Liver (tissue), 8 donors: ENCODE measurements at regions not wholly inside any gene's neighbourhood (a gene's known extent, or its start where the extent isn't known, plus 50 kb on each side); places are given as distances from the start of the nearest gene placed in this dataset.

Experiments
- DNase-seq: peaks from one replicate; pipeline ENCODE4 v3.0.0-alpha.2; 2017; ENCODE audit warnings: low spot score
- H3K27ac ChIP-seq, 2 donors: one replicate each; pipeline ENCODE4 v1.7.0; 2013; ENCODE audit warnings: inconsistent platforms in 2 of 2, low read length in 2 of 2, control low read depth in 1 of 2, low read depth in 1 of 2, mild to moderate bottlenecking in 1 of 2
- H3K27me3 ChIP-seq, 4 donors: one replicate each; pipeline versions ENCODE4 v1.6.1 to v1.7.0; 2013; ENCODE audit warnings: low read length in 3 of 4, inconsistent platforms in 1 of 4, mild to moderate bottlenecking in 1 of 4, moderate library complexity in 1 of 4; ENCODE audit not compliant: control insufficient read depth in 4 of 4, insufficient read depth in 4 of 4
- H3K36me3 ChIP-seq, 4 donors: one replicate each; pipeline versions ENCODE4 v1.6.1 to v1.7.0; 2013; ENCODE audit warnings: low read length in 3 of 4, mild to moderate bottlenecking in 3 of 4, low read depth in 1 of 4, moderate library complexity in 1 of 4; ENCODE audit not compliant: control insufficient read depth in 4 of 4, insufficient read depth in 3 of 4
- H3K4me1 ChIP-seq, 4 donors: one replicate each; pipeline versions ENCODE4 v1.6.1 to v1.7.0; 2013; ENCODE audit warnings: low read length in 3 of 4, mild to moderate bottlenecking in 3 of 4, moderate library complexity in 1 of 4; ENCODE audit not compliant: control insufficient read depth in 4 of 4, insufficient read depth in 4 of 4
- H3K4me3 ChIP-seq, 3 donors: one replicate each; pipeline versions ENCODE4 v1.6.1 to v1.7.0; 2013; ENCODE audit warnings: low read length in 3 of 3, control low read depth in 1 of 3, low read depth in 1 of 3, mild to moderate bottlenecking in 1 of 3
- H3K9ac ChIP-seq, 2 donors: one replicate each; pipeline ENCODE4 v1.7.0; 2013; ENCODE audit warnings: low read length in 2 of 2, mild to moderate bottlenecking in 2 of 2, moderate library complexity in 2 of 2, control low read depth in 1 of 2, low read depth in 1 of 2
- H3K9me3 ChIP-seq, 4 donors: one replicate each; pipeline versions ENCODE4 v1.6.1 to v1.7.0; 2013; ENCODE audit warnings: low read length in 3 of 4; ENCODE audit not compliant: control insufficient read depth in 4 of 4
- CTCF ChIP-seq: fragments of 150-350 bp; IDR thresholded peaks from 2 replicates; pipeline ENCODE4 v1.5.1; 2017; ENCODE audit warnings: improper control_type of control experiment, low read depth, low read length; ENCODE audit not compliant: missing input control
- FOXA1 ChIP-seq: IDR thresholded peaks from 2 replicates; pipeline ENCODE4 v1.6.1; 2016; ENCODE audit warnings: antibody characterized with exemption
- HNF4G ChIP-seq: IDR thresholded peaks from 2 replicates; pipeline ENCODE4 v1.6.1; 2016; ENCODE audit warnings: antibody characterized with exemption
- MAX ChIP-seq: IDR thresholded peaks from 2 replicates; pipeline ENCODE4 v1.6.1; 2016; ENCODE audit warnings: antibody characterized with exemption
- NR2F2 ChIP-seq: IDR thresholded peaks from 2 replicates; pipeline ENCODE4 v1.6.1; 2016; ENCODE audit warnings: antibody characterized with exemption
- RAD21 ChIP-seq, 2 donors: IDR thresholded peaks; 2 replicates each; pipeline ENCODE4 v1.6.1; 2016; ENCODE audit warnings: antibody characterized with exemption in 2 of 2, mild to moderate bottlenecking in 2 of 2
- REST ChIP-seq: IDR thresholded peaks from 2 replicates; pipeline ENCODE4 v1.6.1; 2016; ENCODE audit warnings: antibody characterized with exemption, mild to moderate bottlenecking
- RXRA ChIP-seq, 2 donors: IDR thresholded peaks; 2 replicates each; pipeline ENCODE4 v1.6.1; 2017 to 2018; ENCODE audit warnings: antibody characterized with exemption in 2 of 2, mild to moderate bottlenecking in 1 of 2
- SP1 ChIP-seq: IDR thresholded peaks from 2 replicates; pipeline ENCODE4 v1.6.1; 2018; ENCODE audit warnings: antibody characterized with exemption, mild to moderate bottlenecking
- ZBTB33 ChIP-seq: IDR thresholded peaks from 2 replicates; pipeline ENCODE4 v1.6.1; 2016; ENCODE audit warnings: antibody characterized with exemption
- WGBS: extraction: QIAGEN DNeasy Blood & Tissue Kit; methylation state at CpG from one replicate; pipeline ENCODE4 v1.1.7; 2013; 5-methylcytosine and 5-hydroxymethylcytosine counted together
- donor health status: healthy.
- donor health status: healthy.
- donor health status: healthy.
- donor health status: healthy.
- donor health status: healthy.

GRCh38 chr18:23355206-23355605 lies 97.9 kb upstream of the RIOK3 start:
- TF ChIP-seq NR2F2 = no peak
- TF ChIP-seq CTCF = no peak
- no peak for TF ChIP-seq RAD21 (IDR thresholded peaks at IDR 0.05)
- no peak for TF ChIP-seq MAX
- no peak for DNase-seq
- 82% methylated on average over 6 of the region's 6 CpGs for WGBS
- peaks cover 7 to 28% (median 24%) of the 10 kb centered on the region in 4 donors for H3K4me1 ChIP-seq
- H3K9me3 ChIP-seq = no peaks in the 10 kb centered on the region
- no peaks in the 10 kb centered on the region for H3K27me3 ChIP-seq
- no peak overlapping the region for H3K9ac ChIP-seq
- H3K27ac ChIP-seq = no peak overlapping the region
- no peak overlapping the region for H3K4me3 ChIP-seq
- H3K36me3 ChIP-seq = peaks cover 0 to 3% (median 0%) of the 10 kb centered on the region in 4 donors

GRCh38 chr18:23356424-23356823 lies 96.7 kb upstream of the RIOK3 start:
- peaks cover 7 to 28% (median 24%) of the 10 kb centered on the region in 4 donors for H3K4me1 ChIP-seq
- TF ChIP-seq SP1 = no peak
- TF ChIP-seq HNF4G = no peak
- no peak for TF ChIP-seq FOXA1
- TF ChIP-seq CTCF = no peak
- peak in 1 of 2 donors; percentile 79 for TF ChIP-seq RXRA (IDR thresholded peaks at IDR 0.05)
- TF ChIP-seq REST = no peak
- TF ChIP-seq ZBTB33 = no peak
- no peak for TF ChIP-seq MAX
- WGBS = 41% methylated on average over 4 of the region's 4 CpGs
- H3K27me3 ChIP-seq = no peaks in the 10 kb centered on the region
- H3K27ac ChIP-seq = peak overlapping the region; percentile 77 to 82
- DNase-seq = no peak
- no peak overlapping the region for H3K4me3 ChIP-seq
- no peak overlapping the region for H3K9ac ChIP-seq
- H3K36me3 ChIP-seq = no peaks in the 10 kb centered on the region
- no peaks in the 10 kb centered on the region for H3K9me3 ChIP-seq
